H1 (cell line): ENCODE measurements at regions not wholly inside any gene's neighbourhood (a gene's known extent, or its start where the extent isn't known, plus 50 kb on each side); places are given as distances from the start of the nearest gene placed in this dataset.

Experiments
- CTCF ChIA-PET: fragments of 300-600 bp; sonication (Branson Sonifier 250); formaldehyde crosslinking; loops from one replicate; lab custom pipeline; 2021; ENCODE audit not compliant: partially characterized antibody; lab: Charles Lee
- POLR2A ChIA-PET: fragments of 300-600 bp; sonication (Branson Sonifier 250); formaldehyde crosslinking; loops from one replicate; lab custom pipeline; 2021; ENCODE audit warnings: inconsistent platforms; ENCODE audit not compliant: partially characterized antibody; lab: Charles Lee
- DNase-seq, 2 experiments: peaks; one replicate each; pipeline versions ENCODE4 v3.0.0 to v3.0.0-alpha.2; 2010 to 2022; ENCODE audit warnings: low spot score in 2 of 2, low read depth in 1 of 2, mixed read lengths in 1 of 2
- FAIRE-seq: peaks from 2 replicates; lab custom pipeline; 2011; peaks lifted over from hg19 to GRCh38; lab: Jason Lieb, UNC
- H2AFZ ChIP-seq: 2 replicates; pipeline ENCODE4 v1.8.1; 2012; ENCODE audit warnings: low read length, inconsistent platforms
- H2AK5ac ChIP-seq: 2 replicates; pipeline ENCODE4 v1.6.1; 2013; ENCODE audit warnings: low read depth, low read length
- H2BK120ac ChIP-seq: replicated peaks from 2 replicates; pipeline ENCODE3; 2013; ENCODE audit warnings: low read depth, low read length, inconsistent platforms
- H2BK12ac ChIP-seq: 2 replicates; pipeline ENCODE4 v1.6.1; 2013; ENCODE audit warnings: low read depth, low read length
- H2BK15ac ChIP-seq: 2 replicates; pipeline ENCODE4 v1.6.1; 2013; ENCODE audit warnings: low read length
- H2BK20ac ChIP-seq: 2 replicates; pipeline ENCODE4 v1.6.1; 2013; ENCODE audit warnings: low read length
- H2BK5ac ChIP-seq: 2 replicates; pipeline ENCODE4 v1.6.1; 2013; ENCODE audit warnings: low read depth, low read length
- H3K14ac ChIP-seq: 2 replicates; pipeline ENCODE4 v1.6.1; 2013; ENCODE audit warnings: inconsistent platforms; ENCODE audit not compliant: insufficient read length
- H3K18ac ChIP-seq: 2 replicates; pipeline ENCODE4 v1.6.1; 2013; ENCODE audit warnings: low read length; ENCODE audit errors: extremely low read depth
- H3K23ac ChIP-seq: 2 replicates; pipeline ENCODE4 v1.6.1; 2013; ENCODE audit warnings: inconsistent platforms; ENCODE audit not compliant: insufficient read length
- H3K23me2 ChIP-seq: 2 replicates; pipeline ENCODE4 v1.6.1; 2013; ENCODE audit warnings: low read depth, low read length
- H3K27ac ChIP-seq: 2 replicates; pipeline ENCODE4 v1.6.1; 2011; ENCODE audit warnings: low read depth, low read length, inconsistent platforms
- H3K27me3 ChIP-seq, 4 experiments: replicated peaks in 1 of 4; 1 replicate in 1 of 4; 2 replicates in 3 of 4; pipeline versions ENCODE4 v1.6.1 to v1.8.1; 2011 to 2013; ENCODE audit warnings: low read length in 3 of 4, mild to moderate bottlenecking in 3 of 4, inconsistent platforms in 2 of 4, mixed read lengths in 2 of 4, moderate library complexity in 1 of 4; ENCODE audit not compliant: control insufficient read depth in 3 of 4, insufficient read depth in 3 of 4; ENCODE audit errors: extremely low read depth in 1 of 4
- H3K36me3 ChIP-seq, 4 experiments: 2 replicates each; pipeline versions ENCODE4 v1.6.1 to v1.8.1; 2011 to 2013; ENCODE audit warnings: mild to moderate bottlenecking in 4 of 4, low read length in 3 of 4, moderate library complexity in 2 of 4, control low read depth in 1 of 4, inconsistent platforms in 1 of 4; ENCODE audit not compliant: insufficient read depth in 4 of 4, control insufficient read depth in 2 of 4
- H3K4ac ChIP-seq: replicated peaks from 2 replicates; pipeline ENCODE3; 2013; ENCODE audit warnings: low read length, low read depth, mixed read lengths, inconsistent platforms; ENCODE audit not compliant: insufficient read length
- H3K4me1 ChIP-seq, 4 experiments: replicated peaks in 1 of 4; 1 replicate in 1 of 4; 2 replicates in 3 of 4; pipeline versions ENCODE4 v1.6.1 to v1.8.1; 2011 to 2013; ENCODE audit warnings: low read length in 3 of 4, inconsistent platforms in 2 of 4, mixed read lengths in 1 of 4; ENCODE audit not compliant: insufficient read depth in 4 of 4, control insufficient read depth in 3 of 4
- H3K4me2 ChIP-seq, 2 experiments: 2 replicates each; pipeline versions ENCODE4 v1.6.1 to v1.8.1; 2011 to 2013; ENCODE audit warnings: low read depth in 2 of 2, low read length in 2 of 2, control low read depth in 1 of 2, inconsistent platforms in 1 of 2, mild to moderate bottlenecking in 1 of 2; ENCODE audit not compliant: insufficient read depth in 1 of 2
- H3K4me3 ChIP-seq, 4 experiments: fragments of 200-600, 300-600 bp in 1 of 4; sonication (generic), shearing (Covaris generic), sonication (Bioruptor Twin) in 1 of 4; 2 replicates each; pipeline versions ENCODE4 v1.5.1 to v1.8.1; 2011 to 2016; ENCODE audit warnings: low read length in 4 of 4, low read depth in 3 of 4, control low read depth in 2 of 4, inconsistent platforms in 2 of 4, mild to moderate bottlenecking in 2 of 4, mixed read lengths in 1 of 4, moderate library complexity in 1 of 4; ENCODE audit not compliant: insufficient read depth in 2 of 4; ENCODE audit errors: extremely low read depth in 1 of 4
- H3K56ac ChIP-seq: replicated peaks from 2 replicates; pipeline ENCODE3; 2013; ENCODE audit warnings: low read depth, mild to moderate bottlenecking, mixed read lengths, low read length, inconsistent platforms; ENCODE audit not compliant: insufficient read length
- H3K79me1 ChIP-seq: 2 replicates; pipeline ENCODE4 v1.6.1; 2013; ENCODE audit warnings: low read depth, low read length, control low read depth
- H3K79me2 ChIP-seq, 2 experiments: 2 replicates each; pipeline versions ENCODE4 v1.6.1 to v1.8.1; 2012 to 2013; ENCODE audit warnings: low read length in 2 of 2, mild to moderate bottlenecking in 2 of 2, inconsistent platforms in 1 of 2; ENCODE audit not compliant: insufficient read depth in 2 of 2, control insufficient read depth in 1 of 2
- H3K9ac ChIP-seq, 4 experiments: replicated peaks in 1 of 4; 1 replicate in 1 of 4; 2 replicates in 3 of 4; pipeline versions ENCODE4 v1.6.1 to v1.8.1; 2011 to 2013; ENCODE audit warnings: low read depth in 3 of 4, low read length in 3 of 4, control low read depth in 2 of 4, mild to moderate bottlenecking in 2 of 4, moderate library complexity in 2 of 4, inconsistent platforms in 1 of 4; ENCODE audit errors: extremely low read depth in 1 of 4
- H3K9me3 ChIP-seq, 2 experiments: 2 replicates each; pipeline versions ENCODE4 v1.6.1 to v1.8.1; 2012 to 2013; ENCODE audit warnings: mild to moderate bottlenecking in 2 of 2, moderate library complexity in 2 of 2, control low read depth in 1 of 2, inconsistent platforms in 1 of 2, low read depth in 1 of 2, low read length in 1 of 2, mixed read lengths in 1 of 2; ENCODE audit not compliant: insufficient read depth in 2 of 2
- H4K20me1 ChIP-seq, 2 experiments: replicated peaks in 1 of 2; 2 replicates each; pipeline versions ENCODE3 to v1.8.1; 2011 to 2013; ENCODE audit warnings: inconsistent platforms in 2 of 2, low read length in 2 of 2, mild to moderate bottlenecking in 1 of 2; ENCODE audit not compliant: insufficient read depth in 2 of 2, control insufficient read depth in 1 of 2
- H4K5ac ChIP-seq: 2 replicates; pipeline ENCODE4 v1.6.1; 2013; ENCODE audit warnings: low read length, low read depth, mixed read lengths, inconsistent platforms; ENCODE audit not compliant: insufficient read length
- H4K8ac ChIP-seq: 2 replicates; pipeline ENCODE4 v1.8.0; 2013; ENCODE audit warnings: mild to moderate bottlenecking, moderate library complexity, low read length, inconsistent platforms; ENCODE audit not compliant: insufficient read depth; ENCODE audit errors: extremely low read depth
- H4K91ac ChIP-seq: replicated peaks from 2 replicates; pipeline ENCODE3; 2013; ENCODE audit warnings: low read length, mixed read lengths, inconsistent platforms; ENCODE audit not compliant: insufficient read length
- ATF2 ChIP-seq: IDR thresholded peaks from 2 replicates; pipeline ENCODE4 v1.6.1; 2012; ENCODE audit warnings: low read length, inconsistent platforms
- CREB1 ChIP-seq: IDR thresholded peaks from 2 replicates; pipeline ENCODE4 v1.6.1; 2012; ENCODE audit warnings: inconsistent platforms
- CTCF ChIP-seq, 3 experiments: IDR thresholded peaks; 1 replicate in 2 of 3; 2 replicates in 1 of 3; pipeline versions ENCODE4 v1.5.1 to v1.6.1; 2011; ENCODE audit warnings: low read length in 3 of 3, mild to moderate bottlenecking in 3 of 3, inconsistent platforms in 2 of 3, low read depth in 1 of 3, moderate library complexity in 1 of 3; ENCODE audit not compliant: insufficient read depth in 1 of 3; ENCODE audit errors: control extremely low read depth in 1 of 3
- EGR1 ChIP-seq: IDR thresholded peaks from 2 replicates; pipeline ENCODE4 v1.6.1; 2011; ENCODE audit warnings: low read depth, low read length, borderline replicate concordance
- KDM4A ChIP-seq: IDR thresholded peaks from one replicate; pipeline ENCODE4 v1.7.1; 2012; ENCODE audit warnings: low read depth, mild to moderate bottlenecking, moderate library complexity, low read length, inconsistent platforms; ENCODE audit not compliant: severe bottlenecking
- SIRT6 ChIP-seq: IDR thresholded peaks from one replicate; pipeline ENCODE4 v1.7.1; 2012; ENCODE audit warnings: low read length, inconsistent platforms
- SP2 ChIP-seq: IDR thresholded peaks from 2 replicates; pipeline ENCODE4 v1.6.1; 2012; ENCODE audit warnings: mild to moderate bottlenecking, low read length, inconsistent platforms
- WGBS, 2 experiments: shearing (Covaris generic) in 1 of 2; methylation state at CpG; one replicate each; pipeline versions ENCODE4 v1.1.6 to v1.1.7; 2013 to 2015; ENCODE audit warnings: low lambda C conversion rate in 2 of 2, mixed read lengths in 2 of 2, inconsistent platforms in 1 of 2, low coverage in 1 of 2, missing lambda C conversion rate in 1 of 2; ENCODE audit not compliant: insufficient replicate concordance in 2 of 2, insufficient coverage in 1 of 2, insufficient read length in 1 of 2; ENCODE audit errors: extremely low coverage in 1 of 2, missing lambda C conversion rate in 1 of 2; 5-methylcytosine and 5-hydroxymethylcytosine counted together

- no peak overlapping the region for H4K91ac ChIP-seq
- H2BK12ac ChIP-seq = no peak overlapping the region
- WGBS, 2 experiments = 82% methylated on average over 1 of the region's 1 CpG; no CpG with 5 or more reads in 1 of the 2 experiments
- H2BK5ac ChIP-seq = no peak overlapping the region
- H3K27me3 ChIP-seq = no peaks in the 10 kb centered on the region
- H3K27ac ChIP-seq = no peak overlapping the region
- no peak overlapping the region for H2BK15ac ChIP-seq
- H3K79me1 ChIP-seq = no peaks in the 10 kb centered on the region
- no peak overlapping the region for H4K5ac ChIP-seq
- no peaks in the 10 kb centered on the region for H3K36me3 ChIP-seq
- no peaks in the 10 kb centered on the region for H3K23me2 ChIP-seq
- H3K14ac ChIP-seq = no peak overlapping the region
- no peak for DNase-seq
- CTCF ChIA-PET = interaction anchor here (0.7 to 1.3 kb wide), 3 partner anchors 47 to 569 kb away, joined by 3 read pairs; no protein-coding TSS in a partner anchor
- H3K9ac ChIP-seq = no peak overlapping the region
- H2BK120ac ChIP-seq = no peak overlapping the region
- POLR2A ChIA-PET = no interaction called here
- no peak overlapping the region for H3K18ac ChIP-seq
- H2AFZ ChIP-seq = no peak overlapping the region
- H3K56ac ChIP-seq = no peak overlapping the region
- FAIRE-seq = no peak
- H3K9me3 ChIP-seq = no peaks in the 10 kb centered on the region
- no peaks in the 10 kb centered on the region for H3K4me1 ChIP-seq
- H4K20me1 ChIP-seq = no peaks in the 10 kb centered on the region
- no peaks in the 10 kb centered on the region for H3K79me2 ChIP-seq
- TF ChIP-seq KDM4A (no peak), CTCF (IDR thresholded peaks at IDR 0.05; ENCODE audit: control extremely low read depth in 1 of 3, insufficient read depth in 1 of 3, low read depth in 1 of 3, low read length in 3 of 3) (no peak), SP2 (no peak), CREB1 (no peak), ATF2 (no peak), SIRT6 (no peak), EGR1 (no peak)
- H3K4me3 ChIP-seq = no peak overlapping the region
- H2AK5ac ChIP-seq = no peak overlapping the region
- no peak overlapping the region for H3K4me2 ChIP-seq
- H3K23ac ChIP-seq = no peak overlapping the region
- no peak overlapping the region for H3K4ac ChIP-seq
- H4K8ac ChIP-seq = no peak overlapping the region
- H2BK20ac ChIP-seq = no peak overlapping the region
These were observed 233.5 kb downstream of the TMEM26 start for GRCh38 chr10:61219696-61220095.
